ENCODE measurements at regions not wholly inside any gene's neighbourhood (a gene's known extent, or its start where the extent isn't known, plus 50 kb on each side); places are given as distances from the start of the nearest gene placed in this dataset.
A peak's percentile ranks its signal among the peaks of the same experiment; 100 is the strongest.
"Not testable (repeated sequence)": the region's sequence is repeated elsewhere in the genome, so short reads cannot be mapped to it uniquely, and the experiment has no call there.

DNA sequence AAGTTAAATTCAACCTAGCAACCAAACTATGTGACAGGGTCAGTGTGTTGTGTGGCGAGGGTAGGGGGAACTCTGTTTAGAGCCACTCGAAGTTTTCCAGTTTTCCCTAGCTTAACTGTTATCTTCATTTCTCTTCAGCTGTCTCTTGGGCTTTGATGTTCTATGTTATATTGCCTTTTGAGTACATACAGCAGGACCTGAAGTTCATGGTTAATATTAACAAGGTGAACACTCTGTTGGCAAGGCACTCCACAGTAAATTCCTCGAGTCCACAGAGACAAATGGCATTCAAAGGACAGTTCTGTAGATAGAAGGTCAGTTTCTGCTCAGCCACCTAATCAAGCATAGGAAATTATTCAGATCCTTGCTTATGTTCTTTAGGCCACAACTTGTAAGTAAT is 147.9 kb upstream of the DPH6 start:
- H3K27me3 ChIP-seq (ENCODE audit: insufficient read depth, low read length): no peaks in the 10 kb centered on the region
- no peaks in the 10 kb centered on the region for H3K36me3 ChIP-seq (ENCODE audit: insufficient read depth, low read length)
- H3K79me2 ChIP-seq (ENCODE audit: control insufficient read depth, insufficient read depth, low read length, unreplicated experiment): no peaks in the 10 kb centered on the region
- H3K4me1 ChIP-seq (ENCODE audit: control insufficient read depth, insufficient read depth, low read length, unreplicated experiment): peaks cover 63% of the 10 kb centered on the region
- H3K4me3 ChIP-seq (ENCODE audit: low read depth, low read length): peak overlapping the region; percentile 2; the same call in 1 of the 2 replicates
- H2AFZ ChIP-seq (ENCODE audit: low read length, unreplicated experiment): no peak overlapping the region
- H3K27ac ChIP-seq (ENCODE audit: low read depth, low read length): 0 out of 2 replicates have a peak overlapping the region, but pooled peaks have one; percentile 10

DNA sequence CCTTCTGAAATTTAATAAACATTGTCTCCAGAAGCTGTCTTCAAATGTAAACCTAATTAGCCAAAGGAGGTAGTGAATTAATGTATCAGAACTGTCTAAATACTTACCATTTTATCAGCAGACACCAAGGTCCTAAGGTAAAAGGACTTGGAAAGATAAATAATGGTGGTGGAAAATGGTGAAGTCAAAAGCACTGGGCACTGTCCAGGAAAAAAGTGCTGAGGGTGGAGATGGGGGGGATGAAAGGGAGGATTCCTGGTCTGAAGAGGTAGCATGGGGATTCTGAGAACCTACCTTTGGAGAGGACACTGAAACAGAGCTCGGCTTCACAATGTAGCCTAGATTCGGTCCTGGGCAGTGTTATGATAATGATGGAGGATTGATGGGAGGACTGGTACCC is 149.0 kb upstream of the DPH6 start:
- no peaks in the 10 kb centered on the region for H3K79me2 ChIP-seq (ENCODE audit: control insufficient read depth, insufficient read depth, low read length, unreplicated experiment)
- no peaks in the 10 kb centered on the region for H3K27me3 ChIP-seq (ENCODE audit: insufficient read depth, low read length)
- H2AFZ ChIP-seq (ENCODE audit: low read length, unreplicated experiment): no peak overlapping the region
- no peaks in the 10 kb centered on the region for H3K36me3 ChIP-seq (ENCODE audit: insufficient read depth, low read length)
- H3K4me3 ChIP-seq (ENCODE audit: low read depth, low read length): no peak overlapping the region
- peaks cover 58% of the 10 kb centered on the region for H3K4me1 ChIP-seq (ENCODE audit: control insufficient read depth, insufficient read depth, low read length, unreplicated experiment)
- no peak overlapping the region for H3K27ac ChIP-seq (ENCODE audit: low read depth, low read length)

DNA sequence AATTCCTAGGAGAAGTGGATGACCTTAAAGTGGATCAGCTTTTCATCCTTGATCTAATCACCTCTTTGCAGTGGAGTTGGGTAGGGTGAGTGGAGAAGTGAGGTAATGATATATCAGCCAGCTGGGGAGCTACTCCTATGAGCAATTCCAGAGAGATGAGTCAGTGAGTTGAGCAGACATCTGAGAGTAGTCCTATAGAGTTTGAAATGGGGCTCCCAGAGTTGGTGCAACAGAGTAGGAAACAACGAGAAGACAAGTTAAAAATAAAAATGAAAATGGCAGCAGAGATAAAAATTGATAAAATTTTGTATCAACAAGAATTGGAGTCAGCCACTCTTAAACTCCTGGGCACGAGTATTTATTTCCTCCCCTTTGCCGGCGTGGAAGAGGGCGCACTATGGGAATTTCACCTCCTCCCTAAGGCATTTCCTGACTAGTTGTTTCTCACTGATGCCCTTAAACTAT is 150.8 kb upstream of the DPH6 start:
- peak overlapping the region; percentile 50; the same call in 1 of the 2 replicates for H3K27ac ChIP-seq (ENCODE audit: low read depth, low read length)
- no peaks in the 10 kb centered on the region for H3K36me3 ChIP-seq (ENCODE audit: insufficient read depth, low read length)
- H3K4me1 ChIP-seq (ENCODE audit: control insufficient read depth, insufficient read depth, low read length, unreplicated experiment): peaks cover 40% of the 10 kb centered on the region
- H2AFZ ChIP-seq (ENCODE audit: low read length, unreplicated experiment): no peak overlapping the region
- H3K4me3 ChIP-seq (ENCODE audit: low read depth, low read length): no peak overlapping the region
- H3K79me2 ChIP-seq (ENCODE audit: control insufficient read depth, insufficient read depth, low read length, unreplicated experiment): no peaks in the 10 kb centered on the region
- no peaks in the 10 kb centered on the region for H3K27me3 ChIP-seq (ENCODE audit: insufficient read depth, low read length)

DNA sequence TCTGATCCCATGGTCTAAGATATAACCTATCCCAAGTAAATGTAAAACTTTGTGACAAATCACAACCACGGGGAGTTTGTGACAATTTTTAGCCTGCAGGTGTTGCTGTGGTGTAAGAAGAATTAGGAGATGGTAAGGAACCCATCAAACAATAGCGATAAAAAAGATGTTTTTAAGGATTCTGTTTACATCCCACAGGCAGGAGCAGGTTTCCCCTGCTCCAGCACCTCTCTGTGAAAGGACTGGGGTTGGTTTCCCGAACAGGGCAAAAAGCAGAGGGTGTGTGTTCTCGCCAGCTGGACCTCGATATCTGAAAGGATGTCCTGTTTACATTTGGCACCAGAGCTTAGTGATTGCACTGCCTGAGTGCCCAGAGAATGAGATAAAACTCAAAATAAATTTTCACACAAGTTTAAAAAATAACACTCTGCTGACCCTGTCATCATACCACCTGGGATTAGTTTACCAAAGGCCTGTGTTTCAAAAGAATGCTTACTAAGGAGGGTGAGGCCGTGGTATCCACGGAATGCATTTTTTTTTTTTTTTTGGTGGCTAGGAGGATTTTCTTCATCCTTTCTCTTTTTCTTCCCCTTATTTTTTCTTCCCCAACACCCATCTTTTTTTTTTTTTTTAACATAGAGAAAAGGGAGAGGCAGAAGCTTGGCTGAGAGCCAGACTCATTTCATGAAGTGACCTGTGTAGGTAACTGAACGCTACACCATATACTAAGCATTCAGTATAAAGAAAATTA is 151.8 kb upstream of the DPH6 start:
- no peaks in the 10 kb centered on the region for H3K79me2 ChIP-seq (ENCODE audit: control insufficient read depth, insufficient read depth, low read length, unreplicated experiment)
- H2AFZ ChIP-seq (ENCODE audit: low read length, unreplicated experiment): peak overlapping the region; percentile 81
- H3K36me3 ChIP-seq (ENCODE audit: insufficient read depth, low read length): no peaks in the 10 kb centered on the region
- peaks cover 32% of the 10 kb centered on the region for H3K4me1 ChIP-seq (ENCODE audit: control insufficient read depth, insufficient read depth, low read length, unreplicated experiment)
- H3K27ac ChIP-seq (ENCODE audit: low read depth, low read length): peak overlapping the region; percentile 50
- no peaks in the 10 kb centered on the region for H3K27me3 ChIP-seq (ENCODE audit: insufficient read depth, low read length)
- no peak overlapping the region for H3K4me3 ChIP-seq (ENCODE audit: low read depth, low read length)

DNA sequence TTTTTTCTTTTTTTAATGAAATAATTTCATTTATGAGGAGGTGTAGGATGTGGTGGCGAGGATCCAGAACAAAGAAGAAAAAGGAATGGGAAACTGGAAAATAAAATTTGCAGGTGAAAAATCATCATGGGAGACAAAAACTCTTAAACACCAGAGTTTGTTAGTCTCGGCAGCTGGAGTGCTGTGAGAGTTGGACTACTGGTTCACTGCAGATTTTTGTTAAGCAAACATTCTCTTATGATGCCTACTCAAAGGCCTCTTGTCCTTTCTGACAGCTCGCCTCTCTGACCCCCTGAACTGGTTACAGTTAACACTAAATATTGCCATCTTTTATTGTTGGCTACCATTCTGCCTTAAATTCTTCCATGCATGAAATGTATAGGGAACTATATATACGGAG is 152.4 kb upstream of the DPH6 start:
- Histone ChIP-seq H3K27me3 (ENCODE audit: insufficient read depth, low read length) (no peaks in the 10 kb centered on the region), H3K4me3 (ENCODE audit: low read depth, low read length) (no peak overlapping the region), H3K4me1 (ENCODE audit: control insufficient read depth, insufficient read depth, low read length, unreplicated experiment) (peaks cover 25% of the 10 kb centered on the region), H3K79me2 (ENCODE audit: control insufficient read depth, insufficient read depth, low read length, unreplicated experiment) (no peaks in the 10 kb centered on the region), H2AFZ (ENCODE audit: low read length, unreplicated experiment) (no peak overlapping the region), H3K27ac (ENCODE audit: low read depth, low read length) (no peak overlapping the region), H3K36me3 (ENCODE audit: insufficient read depth, low read length) (no peaks in the 10 kb centered on the region)

DNA sequence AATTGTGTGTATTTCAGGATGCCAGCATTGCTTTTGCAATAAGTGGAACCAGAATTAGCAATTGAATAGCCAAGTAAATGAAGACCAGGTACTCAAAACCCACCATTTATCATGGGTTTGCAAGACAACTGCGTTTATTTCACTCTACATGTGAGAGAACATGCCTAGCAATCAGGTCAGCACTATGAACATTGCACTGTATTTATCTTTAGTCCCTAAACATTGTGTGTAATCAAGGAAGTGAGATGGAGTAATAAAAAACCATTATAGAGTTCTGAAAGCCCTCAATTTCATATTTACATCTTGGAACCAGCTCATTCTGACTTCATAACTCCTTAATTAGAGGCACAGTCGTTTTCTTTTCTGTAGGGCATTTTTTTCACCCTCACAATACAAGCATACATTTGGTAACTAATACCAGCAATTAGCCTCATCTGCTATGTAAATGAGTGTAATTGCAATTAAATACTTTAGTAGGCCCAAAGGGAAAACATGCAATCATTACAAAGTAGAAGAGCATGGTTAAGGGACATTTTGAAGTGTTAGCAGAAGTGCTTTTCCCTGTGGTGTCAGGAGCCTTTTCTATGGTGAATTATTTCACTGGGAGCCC is 153.1 kb upstream of the DPH6 start:
- no peak overlapping the region for H3K27ac ChIP-seq (ENCODE audit: low read depth, low read length)
- H3K4me1 ChIP-seq (ENCODE audit: control insufficient read depth, insufficient read depth, low read length, unreplicated experiment): peaks cover 18% of the 10 kb centered on the region
- no peak overlapping the region for H3K4me3 ChIP-seq (ENCODE audit: low read depth, low read length)
- no peaks in the 10 kb centered on the region for H3K36me3 ChIP-seq (ENCODE audit: insufficient read depth, low read length)
- no peak overlapping the region for H2AFZ ChIP-seq (ENCODE audit: low read length, unreplicated experiment)
- H3K27me3 ChIP-seq (ENCODE audit: insufficient read depth, low read length): no peaks in the 10 kb centered on the region
- no peaks in the 10 kb centered on the region for H3K79me2 ChIP-seq (ENCODE audit: control insufficient read depth, insufficient read depth, low read length, unreplicated experiment)

DNA sequence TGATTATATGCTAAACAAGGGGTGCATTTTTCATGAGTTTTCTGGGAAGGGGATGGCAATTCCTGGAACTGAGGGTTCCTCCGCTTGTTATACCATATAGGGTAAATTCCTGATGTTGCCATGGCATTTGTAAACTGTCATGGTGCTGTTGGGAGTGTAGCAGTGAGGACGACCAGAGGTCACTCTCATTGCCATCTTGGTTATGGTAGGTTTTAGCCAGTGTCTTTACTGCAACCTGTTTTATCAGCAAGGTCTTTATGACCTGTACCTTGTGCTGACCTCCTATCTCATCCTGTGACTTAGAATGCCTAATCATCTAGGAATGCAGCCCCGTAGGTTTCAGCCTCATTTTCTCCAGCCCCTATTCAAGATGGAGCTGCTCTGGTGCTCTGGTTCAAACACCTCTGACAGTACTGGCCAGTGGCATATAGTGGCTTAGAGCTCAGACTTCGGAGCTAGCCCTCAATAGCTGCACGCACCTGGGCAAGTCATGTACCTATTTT is 154.2 kb upstream of the DPH6 start:
- not testable (repeated sequence) for H3K4me3 ChIP-seq (ENCODE audit: low read depth, low read length); H2AFZ ChIP-seq (ENCODE audit: low read length, unreplicated experiment); H3K27me3 ChIP-seq (ENCODE audit: insufficient read depth, low read length); H3K79me2 ChIP-seq (ENCODE audit: control insufficient read depth, insufficient read depth, low read length, unreplicated experiment); H3K27ac ChIP-seq (ENCODE audit: low read depth, low read length); H3K36me3 ChIP-seq (ENCODE audit: insufficient read depth, low read length)
- peaks cover 17% of the 10 kb centered on the region for H3K4me1 ChIP-seq (ENCODE audit: control insufficient read depth, insufficient read depth, low read length, unreplicated experiment)

DNA sequence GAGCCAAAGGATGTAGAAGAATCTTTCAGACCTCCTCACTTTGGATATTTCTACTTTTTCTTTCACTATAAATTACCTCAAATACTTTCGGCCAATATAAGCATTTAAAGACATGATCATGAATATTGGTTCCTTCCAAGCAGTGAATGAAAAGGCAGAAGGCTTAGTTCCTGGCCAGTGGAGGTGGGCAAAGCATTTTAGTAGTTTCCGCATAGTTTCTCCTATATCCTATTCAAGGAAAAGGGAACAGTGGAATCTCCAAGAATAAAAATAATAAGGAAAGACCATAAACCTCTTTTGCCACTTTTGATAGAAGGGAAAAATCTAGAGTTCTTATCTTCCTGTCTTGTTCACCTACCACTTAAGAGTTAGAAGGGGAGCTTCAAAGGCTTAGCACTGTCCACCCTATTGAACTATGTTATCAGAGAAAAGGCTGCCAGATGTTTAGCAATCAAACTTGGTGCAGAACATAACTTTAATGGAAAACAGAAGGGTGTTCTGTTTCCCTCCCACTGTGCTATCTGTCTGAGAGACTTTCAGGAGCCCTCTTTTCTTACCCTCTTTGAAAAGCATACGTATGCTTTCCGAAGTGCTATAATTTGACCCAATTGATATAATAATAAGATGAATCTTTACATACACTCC is 155.6 kb upstream of the DPH6 start:
- Histone ChIP-seq H3K4me1 (ENCODE audit: control insufficient read depth, insufficient read depth, low read length, unreplicated experiment) (peaks cover 27% of the 10 kb centered on the region), H3K27ac (ENCODE audit: low read depth, low read length) (no peak overlapping the region), H3K27me3 (ENCODE audit: insufficient read depth, low read length) (no peaks in the 10 kb centered on the region), H3K79me2 (ENCODE audit: control insufficient read depth, insufficient read depth, low read length, unreplicated experiment) (no peaks in the 10 kb centered on the region), H3K36me3 (ENCODE audit: insufficient read depth, low read length) (no peaks in the 10 kb centered on the region), H2AFZ (ENCODE audit: low read length, unreplicated experiment) (no peak overlapping the region), H3K4me3 (ENCODE audit: low read depth, low read length) (no peak overlapping the region)

DNA sequence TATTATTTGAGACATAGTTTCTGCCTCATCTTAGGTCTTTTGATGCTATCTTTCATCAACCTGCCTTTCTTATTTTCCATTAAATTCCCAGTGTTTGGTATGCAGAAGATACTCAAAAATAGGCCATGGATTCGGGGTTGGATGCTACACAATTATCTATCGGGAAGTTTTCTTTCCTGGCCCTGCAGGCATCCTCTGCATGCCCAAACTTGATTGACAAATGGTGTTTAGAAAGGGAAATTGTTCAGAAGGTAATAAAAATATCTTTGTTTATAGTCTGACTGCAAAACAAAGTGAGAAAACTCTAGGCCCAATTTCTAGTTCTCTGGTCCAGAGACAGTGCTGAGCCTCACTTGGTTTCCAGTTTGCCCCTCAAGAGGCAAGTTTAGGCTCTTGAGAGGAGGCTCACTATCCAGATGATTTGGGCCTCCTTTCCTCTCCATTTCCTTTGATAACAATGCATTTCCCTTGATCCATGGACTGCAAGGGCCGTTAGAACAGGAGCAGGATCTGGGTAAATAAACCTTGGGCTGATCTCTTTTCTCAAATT is 157.1 kb upstream of the DPH6 start:
- Histone ChIP-seq H3K27ac (ENCODE audit: low read depth, low read length) (no peak overlapping the region), H3K36me3 (ENCODE audit: insufficient read depth, low read length) (no peaks in the 10 kb centered on the region), H3K4me1 (ENCODE audit: control insufficient read depth, insufficient read depth, low read length, unreplicated experiment) (peaks cover 13% of the 10 kb centered on the region), H3K27me3 (ENCODE audit: insufficient read depth, low read length) (no peaks in the 10 kb centered on the region), H3K4me3 (ENCODE audit: low read depth, low read length) (no peak overlapping the region), H3K79me2 (ENCODE audit: control insufficient read depth, insufficient read depth, low read length, unreplicated experiment) (no peaks in the 10 kb centered on the region), H2AFZ (ENCODE audit: low read length, unreplicated experiment) (no peak overlapping the region)

DNA sequence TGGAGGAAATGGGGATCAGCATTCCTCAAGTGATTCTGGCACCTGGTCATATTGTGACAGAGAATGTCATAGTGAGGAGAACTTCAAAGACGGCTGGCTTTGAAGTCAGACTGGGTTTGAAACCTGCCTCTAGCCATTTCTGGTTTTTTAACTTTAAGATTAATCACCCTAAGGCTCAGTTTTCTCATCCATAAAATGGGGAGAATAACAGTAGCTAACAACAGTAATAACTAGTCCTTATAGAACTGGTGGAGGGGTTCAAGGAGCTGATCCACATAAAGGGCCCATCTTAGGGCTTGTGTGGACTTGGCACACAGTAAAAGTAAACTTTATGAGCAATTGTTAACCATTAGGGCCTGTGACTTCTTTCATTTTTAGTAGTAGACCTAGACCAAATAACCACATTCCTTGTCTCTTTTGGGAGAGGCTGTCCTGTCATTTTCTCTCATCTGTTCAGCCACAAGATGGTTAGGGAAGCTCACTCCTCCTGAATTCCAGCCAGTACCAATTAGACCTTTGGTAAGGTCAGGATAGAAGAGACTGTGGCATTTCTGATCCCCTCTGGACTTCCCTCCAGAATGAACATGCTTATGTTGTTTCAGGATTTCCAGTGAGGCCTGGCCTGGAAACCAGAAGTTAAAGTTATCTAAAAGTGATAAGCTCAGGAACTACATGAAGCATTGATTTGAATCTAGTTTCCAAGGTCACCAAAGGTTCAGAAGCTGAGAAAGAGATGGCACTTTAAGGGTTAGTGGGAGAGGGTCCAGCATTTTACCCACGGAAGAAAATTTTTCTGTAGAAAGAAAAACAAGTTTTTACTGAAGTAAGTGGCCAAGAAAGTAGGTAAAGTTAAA is 159.3 kb upstream of the DPH6 start:
- Histone ChIP-seq H3K27me3 (ENCODE audit: insufficient read depth, low read length) (no peaks in the 10 kb centered on the region), H2AFZ (ENCODE audit: low read length, unreplicated experiment) (peak overlapping the region; percentile 10), H3K4me1 (ENCODE audit: control insufficient read depth, insufficient read depth, low read length, unreplicated experiment) (peaks cover 13% of the 10 kb centered on the region), H3K36me3 (ENCODE audit: insufficient read depth, low read length) (no peaks in the 10 kb centered on the region), H3K4me3 (ENCODE audit: low read depth, low read length) (no peak overlapping the region), H3K27ac (ENCODE audit: low read depth, low read length) (no peak overlapping the region), H3K79me2 (ENCODE audit: control insufficient read depth, insufficient read depth, low read length, unreplicated experiment) (no peaks in the 10 kb centered on the region)
